Prostate gland (tissue), 2 donors: ENCODE measurements at regions not wholly inside any gene's neighbourhood (a gene's known extent, or its start where the extent isn't known, plus 50 kb on each side); places are given as distances from the start of the nearest gene placed in this dataset.

Experiments
- CTCF ChIP-seq, 4 experiments: fragments of 200-600 bp in 2 of 4; fragments of 450-650 bp in 2 of 4; sonication (generic) in 2 of 4; IDR thresholded peaks; 1 replicate in 3 of 4; 2 replicates in 1 of 4; pipeline ENCODE4 v1.5.1; 2016 to 2019; ENCODE audit warnings: antibody characterized with exemption in 4 of 4, mild to moderate bottlenecking in 2 of 4, moderate library complexity in 2 of 4
- POLR2A ChIP-seq: fragments of 450-650 bp; IDR thresholded peaks from one replicate; pipeline ENCODE4 v1.6.1; 2016; ENCODE audit warnings: antibody characterized with exemption, mild to moderate bottlenecking

DNA sequence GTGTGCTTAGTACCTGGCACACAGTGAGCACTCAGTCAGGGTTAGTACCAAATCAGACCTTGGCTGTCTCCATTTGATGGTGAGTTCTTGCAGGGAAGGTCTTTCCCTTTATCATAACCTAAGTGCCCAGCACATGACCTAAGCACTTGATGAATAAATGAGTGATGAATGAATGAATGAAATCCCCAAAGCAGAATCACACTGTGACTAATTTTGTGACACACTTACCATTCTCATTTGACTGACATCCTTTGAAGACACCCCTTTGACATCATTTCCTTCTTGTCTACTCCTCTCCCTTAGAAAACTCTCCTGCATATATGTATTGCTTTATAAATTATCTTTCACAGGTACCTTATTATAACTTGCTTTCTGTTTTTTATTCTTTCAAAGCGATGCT, 130.2 kb upstream of the ELL2 start:
- TF ChIP-seq POLR2A, result no peak
- TF ChIP-seq CTCF (IDR thresholded peaks at IDR 0.05), result no peak
